GM10266 (cell line): ENCODE measurements at regions not wholly inside any gene's neighbourhood (a gene's known extent, or its start where the extent isn't known, plus 50 kb on each side); places are given as distances from the start of the nearest gene placed in this dataset.

Experiments
- DNase-seq: peaks from one replicate; pipeline ENCODE4 v3.0.0; 2012; ENCODE audit errors: extremely low spot score
- TF ChIP-seq, protein P1 (sequence below): IDR thresholded peaks from 2 replicates; pipeline ENCODE4 v1.5.1; 2012; ENCODE audit warnings: mild to moderate bottlenecking, low read depth; ENCODE audit not compliant: control insufficient read depth, insufficient read depth; ENCODE audit errors: missing control alignments

DNA sequence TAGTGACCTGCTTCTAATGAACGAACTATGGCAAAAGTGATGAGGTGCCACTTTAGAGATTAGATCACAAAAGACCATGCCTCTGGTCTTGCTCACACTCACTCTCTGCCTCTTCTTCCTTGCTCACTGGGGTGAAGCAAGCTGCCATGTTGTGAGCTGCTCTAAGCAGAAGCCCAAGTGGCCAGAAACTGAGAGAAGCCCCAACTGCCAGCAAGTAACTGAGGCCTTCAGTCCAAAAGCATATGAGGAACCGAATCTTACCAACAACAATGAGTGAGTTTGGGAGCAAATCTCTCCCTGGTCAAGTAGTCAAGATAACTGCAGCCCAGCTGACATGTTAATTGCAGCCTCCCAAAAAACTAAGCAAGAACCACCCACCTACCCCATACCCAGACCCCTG lies 126.0 kb upstream of the ACO1 start:
- TF ChIP-seq, protein P1, sequence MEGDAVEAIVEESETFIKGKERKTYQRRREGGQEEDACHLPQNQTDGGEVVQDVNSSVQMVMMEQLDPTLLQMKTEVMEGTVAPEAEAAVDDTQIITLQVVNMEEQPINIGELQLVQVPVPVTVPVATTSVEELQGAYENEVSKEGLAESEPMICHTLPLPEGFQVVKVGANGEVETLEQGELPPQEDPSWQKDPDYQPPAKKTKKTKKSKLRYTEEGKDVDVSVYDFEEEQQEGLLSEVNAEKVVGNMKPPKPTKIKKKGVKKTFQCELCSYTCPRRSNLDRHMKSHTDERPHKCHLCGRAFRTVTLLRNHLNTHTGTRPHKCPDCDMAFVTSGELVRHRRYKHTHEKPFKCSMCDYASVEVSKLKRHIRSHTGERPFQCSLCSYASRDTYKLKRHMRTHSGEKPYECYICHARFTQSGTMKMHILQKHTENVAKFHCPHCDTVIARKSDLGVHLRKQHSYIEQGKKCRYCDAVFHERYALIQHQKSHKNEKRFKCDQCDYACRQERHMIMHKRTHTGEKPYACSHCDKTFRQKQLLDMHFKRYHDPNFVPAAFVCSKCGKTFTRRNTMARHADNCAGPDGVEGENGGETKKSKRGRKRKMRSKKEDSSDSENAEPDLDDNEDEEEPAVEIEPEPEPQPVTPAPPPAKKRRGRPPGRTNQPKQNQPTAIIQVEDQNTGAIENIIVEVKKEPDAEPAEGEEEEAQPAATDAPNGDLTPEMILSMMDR: no peak
- no peak for DNase-seq

DNA sequence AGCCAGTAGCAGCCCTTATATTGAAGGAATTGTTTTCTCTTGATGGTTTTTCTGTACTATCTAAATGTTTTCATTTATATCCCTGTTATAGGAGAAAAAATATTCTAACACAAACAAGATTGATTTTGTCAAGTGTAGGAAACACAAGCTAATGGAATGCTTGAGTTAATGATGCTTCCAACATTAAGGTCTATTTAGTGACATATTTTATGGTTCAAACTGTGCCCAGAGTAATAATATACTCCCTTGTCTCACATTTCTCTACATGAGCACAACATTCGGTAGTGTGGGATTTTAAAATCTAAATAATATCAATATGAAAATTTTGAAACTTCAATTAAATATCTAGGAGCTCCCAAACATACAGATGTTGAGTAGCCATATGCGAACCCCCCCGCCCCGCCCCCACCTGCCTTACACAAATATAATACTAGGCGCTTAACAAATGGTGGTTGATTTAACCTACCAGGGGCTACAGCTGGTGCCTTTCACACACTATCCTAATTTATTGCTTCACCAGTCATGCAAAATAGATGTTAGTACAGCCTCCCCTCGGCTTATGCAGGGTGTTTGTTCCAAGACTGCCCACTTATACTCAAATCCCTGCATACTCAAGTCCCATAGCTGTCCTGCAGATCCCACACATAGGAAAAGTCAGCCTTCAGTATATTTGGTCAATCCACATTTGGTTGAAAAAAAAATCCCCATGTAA lies 124.1 kb upstream of the ACO1 start:
- DNase-seq: no peak
- TF ChIP-seq, protein P1: no peak

DNA sequence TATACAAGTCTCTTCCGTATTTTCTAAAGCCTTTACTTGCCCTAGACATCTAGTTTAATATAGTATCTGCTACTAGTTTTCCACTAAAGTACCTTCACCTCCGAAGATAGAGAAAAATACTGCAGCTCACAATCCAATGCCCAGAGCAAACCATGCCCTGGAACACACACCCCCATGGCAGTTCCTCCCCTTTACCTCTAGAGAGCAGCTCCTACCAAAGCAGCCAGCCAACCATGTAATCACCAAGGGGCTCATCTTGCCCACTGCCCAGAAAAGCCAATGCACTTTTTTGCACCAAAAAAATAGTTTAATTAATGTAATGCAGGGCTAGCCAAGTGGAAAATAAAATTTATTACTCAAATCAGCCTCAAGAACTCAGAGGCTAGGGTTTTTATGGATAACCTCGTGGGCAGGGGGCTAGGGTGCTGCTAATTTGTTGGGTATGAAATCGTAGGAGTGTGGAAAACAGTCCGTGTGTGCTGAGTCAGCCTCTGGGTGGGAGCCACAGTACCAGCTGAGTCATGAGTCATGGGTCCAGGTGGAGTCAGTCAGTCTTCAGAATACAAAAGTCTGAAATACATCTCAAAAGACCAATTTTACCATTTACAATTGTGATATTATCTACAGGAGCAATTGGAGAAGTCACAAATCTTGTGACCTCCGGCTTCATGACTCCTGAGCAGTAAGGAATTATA lies 120.1 kb upstream of the ACO1 start:
- TF ChIP-seq, protein P1: no peak
- DNase-seq: no peak

DNA sequence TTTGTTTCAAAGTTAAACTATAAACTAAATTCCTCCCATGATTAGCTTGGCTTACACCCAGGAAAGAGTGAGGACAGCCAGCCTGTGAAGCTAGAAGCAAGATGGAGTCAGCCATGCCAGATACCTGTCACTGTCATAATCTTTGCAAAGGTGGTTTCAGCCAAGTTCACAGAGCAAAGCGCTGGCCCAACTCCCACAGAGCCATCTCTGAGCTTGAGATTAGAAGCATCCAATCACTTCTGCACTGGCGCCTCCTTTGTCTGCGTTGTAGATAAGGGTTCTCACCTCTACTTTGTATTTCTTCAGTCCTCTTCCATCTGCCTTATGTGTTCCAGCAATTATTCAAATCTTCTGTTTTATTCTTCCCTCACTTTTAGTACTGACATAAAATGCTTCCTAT lies 119.4 kb upstream of the ACO1 start:
- TF ChIP-seq, protein P1: no peak
- no peak for DNase-seq

DNA sequence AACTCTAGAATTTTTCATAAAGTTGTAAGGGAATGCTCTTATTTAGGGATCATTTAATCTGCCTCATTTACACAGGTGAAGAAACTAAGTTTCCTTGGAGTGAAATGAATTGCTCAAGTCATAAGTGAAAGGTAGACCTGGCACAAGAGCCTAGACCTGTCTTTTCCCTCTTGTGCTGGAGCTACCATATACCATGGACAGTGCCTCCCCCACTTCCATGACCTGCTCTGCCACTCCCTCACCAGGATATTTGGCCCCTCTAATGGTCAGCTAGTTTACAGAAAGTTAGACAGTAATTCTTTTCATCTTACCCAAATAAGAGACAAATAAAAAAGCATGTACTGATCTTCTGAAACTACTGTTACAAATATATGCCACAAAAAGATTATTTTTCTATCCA lies 105.5 kb upstream of the ACO1 start:
- no peak for DNase-seq
- TF ChIP-seq, protein P1: no peak

DNA sequence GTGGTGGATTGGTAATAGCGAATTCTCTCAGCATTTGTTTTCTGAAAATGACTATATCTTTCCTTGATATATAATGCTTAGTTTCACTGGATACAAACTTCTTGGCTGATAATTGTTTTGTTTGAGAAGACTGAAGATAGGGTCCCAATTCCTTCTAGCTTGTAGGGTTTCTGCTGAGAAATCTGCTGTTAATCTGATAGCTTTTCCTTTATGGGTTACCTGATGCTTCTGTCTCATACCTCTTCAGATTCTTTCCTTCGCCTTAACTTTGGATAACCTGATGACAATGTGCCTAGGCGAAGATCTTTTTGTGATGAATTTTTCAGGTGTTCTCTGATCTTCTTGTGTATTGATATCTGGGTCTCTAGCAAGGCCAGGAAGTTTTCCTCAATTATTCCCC lies 94.7 kb upstream of the ACO1 start:
- DNase-seq: no peak
- TF ChIP-seq, protein P1: no peak

DNA sequence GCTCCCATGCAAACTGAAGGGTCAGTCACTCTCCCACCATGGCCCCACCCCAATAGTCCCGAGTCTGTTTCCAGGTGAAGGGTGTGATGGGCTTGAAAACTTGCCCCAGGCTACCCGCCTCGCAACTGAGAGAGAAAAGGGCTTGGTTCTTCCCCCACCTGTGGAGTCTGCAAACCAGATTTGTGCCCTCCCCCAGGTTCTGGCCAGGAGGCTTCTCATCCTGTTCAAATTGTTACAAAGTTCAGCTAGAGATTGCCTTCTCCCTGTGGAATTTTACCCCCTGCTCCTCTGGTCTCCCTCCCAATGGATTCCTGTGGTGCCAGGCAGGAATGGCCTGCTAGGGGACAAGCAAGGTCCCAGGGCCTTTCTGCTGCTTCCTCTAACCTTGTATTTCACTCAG lies 93.1 kb upstream of the ACO1 start:
- TF ChIP-seq, protein P1: no peak
- DNase-seq: no peak
